HCT116 (cell line): ENCODE measurements at regions not wholly inside any gene's neighbourhood (a gene's known extent, or its start where the extent isn't known, plus 50 kb on each side); places are given as distances from the start of the nearest gene placed in this dataset.
"Not testable (repeated sequence)": the region's sequence is repeated elsewhere in the genome, so short reads cannot be mapped to it uniquely, and the experiment has no call there.

Experiments
- ATAC-seq: fragments of 200-7000 bp; cut with Tn5 transposase; 2 replicates; pipeline ENCODE4 v1.9.1; 2020; ENCODE audit warnings: mild to moderate bottlenecking, moderate library complexity
- BruUV-seq: library from RNA; stranded (reverse); fragments of 400-500 nt; replicated peaks from 2 replicates; lab custom pipeline; 2021; lab: Mats Ljungman, UMichigan
- CTCF ChIA-PET: fragments of 300-600 bp; sonication (Branson Sonifier 250); formaldehyde crosslinking; loops from one replicate; lab custom pipeline; 2021; ENCODE audit warnings: antibody characterized with exemption; lab: Charles Lee
- POLR2A ChIA-PET: fragments of 300-600, 350-600 bp; sonication (Branson Sonifier 250); formaldehyde crosslinking; loops from one replicate; lab custom pipeline; 2021; ENCODE audit warnings: antibody characterized with exemption; lab: Charles Lee
- RAD21 ChIA-PET, 2 experiments: fragments of 300-600 bp; sonication (Branson Sonifier 250); formaldehyde crosslinking; loops; one replicate each; lab custom pipeline; 2023; ENCODE audit warnings: low total read pairs in 2 of 2; ENCODE audit not compliant: uncharacterized antibody in 2 of 2, unreplicated experiment in 2 of 2, low non-redundant PET in 1 of 2; lab: Charles Lee
- DNase-seq: peaks from one replicate; pipeline ENCODE4 v3.0.0-alpha.2; 2010; ENCODE audit warnings: low read depth, low spot score
- H2AFZ ChIP-seq: fragments of 200-600 bp; shearing (Covaris generic), sonication (generic); 2 replicates; pipeline ENCODE4 v1.6.1; 2017; ENCODE audit warnings: low read depth, mixed run types, mixed read lengths, antibody characterized with exemption, low read length; ENCODE audit not compliant: poor library complexity, severe bottlenecking
- H3K27ac ChIP-seq: 2 replicates; pipeline ENCODE4 v1.5.1; 2012; ENCODE audit warnings: low read depth, low read length
- H3K27me3 ChIP-seq: fragments of 200-600 bp; sonication (generic); 2 replicates; pipeline ENCODE4 v1.6.1; 2016; ENCODE audit warnings: mixed run types, low read length, mixed read lengths; ENCODE audit not compliant: insufficient read depth
- H3K36me3 ChIP-seq, 2 experiments: fragments of 200-500 bp in 1 of 2; fragments of 200-600 bp in 1 of 2; sonication (Bioruptor generic) in 1 of 2; sonication (generic) in 1 of 2; 2 replicates each; pipeline versions ENCODE4 v1.5.1 to v1.6.1; 2014 to 2016; ENCODE audit warnings: low read length in 2 of 2, inconsistent platforms in 1 of 2, mixed read lengths in 1 of 2, mixed run types in 1 of 2; ENCODE audit not compliant: insufficient read depth in 2 of 2, control insufficient read depth in 1 of 2
- H3K4me1 ChIP-seq, 2 experiments: fragments of 200-600 bp in 1 of 2; sonication (generic) in 1 of 2; 2 replicates each; pipeline versions ENCODE4 v1.5.1 to v1.6.1; 2012 to 2017; ENCODE audit warnings: low read length in 2 of 2, inconsistent platforms in 1 of 2, mild to moderate bottlenecking in 1 of 2, mixed read lengths in 1 of 2, mixed run types in 1 of 2, moderate library complexity in 1 of 2; ENCODE audit not compliant: insufficient read depth in 2 of 2, control insufficient read depth in 1 of 2
- H3K4me2 ChIP-seq: fragments of 200-600 bp; sonication (generic); 2 replicates; pipeline ENCODE4 v1.6.1; 2017; ENCODE audit warnings: mixed run types, low read length, mixed read lengths
- H3K4me3 ChIP-seq, 2 experiments: fragments of 200-600 bp in 1 of 2; sonication (generic) in 1 of 2; replicated peaks in 1 of 2; 2 replicates each; pipeline ENCODE4 v1.5.1; 2011 to 2016; ENCODE audit warnings: low read length in 2 of 2, control low read depth in 1 of 2, low read depth in 1 of 2, mild to moderate bottlenecking in 1 of 2, mixed read lengths in 1 of 2, mixed run types in 1 of 2
- H3K79me2 ChIP-seq: fragments of 200-600 bp; sonication (generic); 2 replicates; pipeline ENCODE4 v1.6.1; 2017; ENCODE audit warnings: mild to moderate bottlenecking, mixed run types, low read length, moderate library complexity, mixed read lengths; ENCODE audit not compliant: insufficient read depth
- H3K9ac ChIP-seq: fragments of 200-600 bp; sonication (generic); 2 replicates; pipeline ENCODE4 v1.6.1; 2016; ENCODE audit warnings: low read length, mixed read lengths
- H3K9me2 ChIP-seq: fragments of 200-600 bp; sonication (generic), shearing (Covaris generic); 2 replicates; pipeline ENCODE4 v1.6.1; 2017; ENCODE audit warnings: mixed run types, mild to moderate bottlenecking, moderate library complexity; ENCODE audit not compliant: insufficient read depth
- H3K9me3 ChIP-seq, 2 experiments: fragments of 200-500 bp in 1 of 2; fragments of 200-600 bp in 1 of 2; sonication (Bioruptor generic) in 1 of 2; sonication (generic) in 1 of 2; 2 replicates each; pipeline ENCODE4 v1.6.1; 2014 to 2017; ENCODE audit warnings: low read length in 2 of 2, mixed read lengths in 2 of 2, inconsistent platforms in 1 of 2, low read depth in 1 of 2, mild to moderate bottlenecking in 1 of 2, mixed run types in 1 of 2, moderate library complexity in 1 of 2; ENCODE audit not compliant: control insufficient read depth in 1 of 2, insufficient read depth in 1 of 2
- H4K20me1 ChIP-seq: fragments of 200-600 bp; sonication (generic), shearing (Covaris generic); 2 replicates; pipeline ENCODE4 v1.6.1; 2017; ENCODE audit warnings: mixed run types, mild to moderate bottlenecking, moderate library complexity; ENCODE audit not compliant: insufficient read depth
- CBX3 ChIP-seq: IDR thresholded peaks from 2 replicates; pipeline ENCODE4 v1.6.1; 2012; ENCODE audit warnings: low read depth
- CEBPB ChIP-seq: IDR thresholded peaks from 2 replicates; pipeline ENCODE4 v1.6.1; 2012; ENCODE audit warnings: low read depth
- EZH2 ChIP-seq: fragments of 200-600 bp; sonication (generic); IDR thresholded peaks from 2 replicates; pipeline ENCODE4 v1.6.1; 2017; ENCODE audit warnings: antibody characterized with exemption, mixed run types
- JUND ChIP-seq: IDR thresholded peaks from 2 replicates; pipeline ENCODE4 v1.6.1; 2012
- POLR2AphosphoS5 ChIP-seq: IDR thresholded peaks from 2 replicates; pipeline ENCODE4 v1.6.1; 2011; ENCODE audit warnings: mild to moderate bottlenecking, low read depth, low read length, moderate library complexity
- YY1 ChIP-seq: IDR thresholded peaks from 2 replicates; pipeline ENCODE4 v1.6.1; 2011; ENCODE audit warnings: low read length, low read depth, moderate library complexity, mild to moderate bottlenecking; ENCODE audit not compliant: insufficient replicate concordance; ENCODE audit errors: extremely low read depth
- ZFX ChIP-seq: fragments of 450-650 bp; IDR thresholded peaks from 2 replicates; pipeline ENCODE4 v1.6.1; 2017
- intact Hi-C: fragments of 100-400 bp; cut with micrococcal nuclease; formaldehyde crosslinking; loops from 2 replicates; pipeline ENCODE4 v1.10.0; 2022
- TF ChIP-seq, protein P1 (sequence below), 3 experiments: fragments of 200-600 bp in 1 of 3; sonication (generic) in 1 of 3; IDR thresholded peaks in 2 of 3; conservative IDR thresholded peaks in 1 of 3; 2 replicates each; pipeline ENCODE4 v1.5.1; 2012 to 2017; ENCODE audit warnings: low read depth in 2 of 3, low read length in 2 of 3, antibody characterized with exemption in 1 of 3, borderline replicate concordance in 1 of 3, control low read depth in 1 of 3, mild to moderate bottlenecking in 1 of 3, mixed read lengths in 1 of 3, mixed run types in 1 of 3, moderate library complexity in 1 of 3; ENCODE audit not compliant: insufficient read depth in 1 of 3
- TF ChIP-seq, protein P2 (sequence below): IDR thresholded peaks from 2 replicates; pipeline ENCODE4 v1.6.1; 2012
- TF ChIP-seq, protein P3 (sequence below): IDR thresholded peaks from 2 replicates; pipeline ENCODE4 v1.6.1; 2012

DNA sequence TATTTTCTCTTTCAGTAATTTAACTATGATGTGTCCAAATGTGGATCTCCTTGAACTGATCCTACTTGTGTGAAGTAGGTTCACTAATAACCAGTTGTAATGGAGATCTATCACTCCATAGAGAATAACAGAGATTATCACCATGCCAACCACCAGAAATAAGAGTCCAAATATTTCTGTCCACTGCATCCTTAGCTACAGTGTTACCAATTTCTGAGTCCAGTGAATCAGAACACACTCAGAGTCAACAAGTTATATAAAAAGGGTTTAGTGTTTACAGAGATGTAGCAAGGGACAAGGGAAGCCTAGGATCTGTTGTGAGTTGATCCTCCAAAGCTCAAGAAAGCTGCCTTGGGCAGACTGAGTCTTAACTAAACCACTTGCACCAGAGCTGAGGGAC lies 882.8 kb downstream of the TBC1D32 start (continued):
- TF ChIP-seq YY1 (no peak), EZH2 (no peak), JUND (no peak)
- TF ChIP-seq, protein P1, sequence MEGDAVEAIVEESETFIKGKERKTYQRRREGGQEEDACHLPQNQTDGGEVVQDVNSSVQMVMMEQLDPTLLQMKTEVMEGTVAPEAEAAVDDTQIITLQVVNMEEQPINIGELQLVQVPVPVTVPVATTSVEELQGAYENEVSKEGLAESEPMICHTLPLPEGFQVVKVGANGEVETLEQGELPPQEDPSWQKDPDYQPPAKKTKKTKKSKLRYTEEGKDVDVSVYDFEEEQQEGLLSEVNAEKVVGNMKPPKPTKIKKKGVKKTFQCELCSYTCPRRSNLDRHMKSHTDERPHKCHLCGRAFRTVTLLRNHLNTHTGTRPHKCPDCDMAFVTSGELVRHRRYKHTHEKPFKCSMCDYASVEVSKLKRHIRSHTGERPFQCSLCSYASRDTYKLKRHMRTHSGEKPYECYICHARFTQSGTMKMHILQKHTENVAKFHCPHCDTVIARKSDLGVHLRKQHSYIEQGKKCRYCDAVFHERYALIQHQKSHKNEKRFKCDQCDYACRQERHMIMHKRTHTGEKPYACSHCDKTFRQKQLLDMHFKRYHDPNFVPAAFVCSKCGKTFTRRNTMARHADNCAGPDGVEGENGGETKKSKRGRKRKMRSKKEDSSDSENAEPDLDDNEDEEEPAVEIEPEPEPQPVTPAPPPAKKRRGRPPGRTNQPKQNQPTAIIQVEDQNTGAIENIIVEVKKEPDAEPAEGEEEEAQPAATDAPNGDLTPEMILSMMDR (IDR thresholded peaks at IDR 0.05 in 2 of 3, conservative IDR thresholded peaks at IDR 0.05 in 1 of 3; ENCODE audit: borderline replicate concordance in 1 of 3, insufficient read depth in 1 of 3, low read depth in 2 of 3, low read length in 2 of 3): no peak

DNA sequence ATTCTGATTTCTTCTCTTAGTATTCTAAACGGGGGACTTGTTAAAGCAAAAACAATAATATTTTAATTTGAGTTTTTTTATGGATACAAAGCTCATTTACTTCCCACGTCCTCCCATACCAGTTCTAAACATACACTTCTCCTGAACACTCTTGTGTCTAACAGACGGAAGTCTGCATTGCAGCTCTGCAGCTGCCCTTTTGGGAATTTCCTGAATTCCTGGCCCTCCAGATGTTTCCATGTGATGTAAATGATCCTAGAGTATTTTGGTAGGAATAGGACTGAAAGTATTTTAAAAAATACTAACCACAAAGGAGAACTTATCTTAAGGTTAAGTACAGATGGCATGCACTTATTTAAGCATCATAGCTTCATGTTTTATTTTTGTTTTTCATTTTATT lies 886.7 kb downstream of the TBC1D32 start:
- ChIA-PET CTCF (no interaction called here), POLR2A (no interaction called here), RAD21 (no interaction called here)
- intact Hi-C loops: no loop called here
- no peak for ATAC-seq
- Histone ChIP-seq H3K4me2 (no peak overlapping the region), H3K4me3 (no peak overlapping the region), H3K79me2 (no peaks in the 10 kb centered on the region)
- TF ChIP-seq ZFX (no peak), EZH2 (no peak), CEBPB (no peak), POLR2AphosphoS5 (no peak), CBX3 (no peak)
- TF ChIP-seq, protein P1 (IDR thresholded peaks at IDR 0.05 in 2 of 3, conservative IDR thresholded peaks at IDR 0.05 in 1 of 3; ENCODE audit: borderline replicate concordance in 1 of 3, insufficient read depth in 1 of 3, low read depth in 2 of 3, low read length in 2 of 3): no peak
- TF ChIP-seq, protein P2, sequence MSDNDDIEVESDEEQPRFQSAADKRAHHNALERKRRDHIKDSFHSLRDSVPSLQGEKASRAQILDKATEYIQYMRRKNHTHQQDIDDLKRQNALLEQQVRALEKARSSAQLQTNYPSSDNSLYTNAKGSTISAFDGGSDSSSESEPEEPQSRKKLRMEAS: no peak
- TF ChIP-seq, protein P3, sequence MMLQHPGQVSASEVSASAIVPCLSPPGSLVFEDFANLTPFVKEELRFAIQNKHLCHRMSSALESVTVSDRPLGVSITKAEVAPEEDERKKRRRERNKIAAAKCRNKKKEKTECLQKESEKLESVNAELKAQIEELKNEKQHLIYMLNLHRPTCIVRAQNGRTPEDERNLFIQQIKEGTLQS: no peak
- TF ChIP-seq, all 23 proteins: peak for 0
- H2AFZ ChIP-seq: no peak overlapping the region
- no peaks in the 10 kb centered on the region for H3K4me1 ChIP-seq
- H3K36me3 ChIP-seq: no peaks in the 10 kb centered on the region
- no peaks in the 10 kb centered on the region for H4K20me1 ChIP-seq
- H3K9me2 ChIP-seq: no peaks in the 10 kb centered on the region
- H3K27ac ChIP-seq: no peak overlapping the region
- H3K9ac ChIP-seq: no peak overlapping the region
- no peaks in the 10 kb centered on the region for H3K27me3 ChIP-seq
- no peak for DNase-seq
- H3K9me3 ChIP-seq: no peaks in the 10 kb centered on the region
- no TSS peak for BruUV-seq

DNA sequence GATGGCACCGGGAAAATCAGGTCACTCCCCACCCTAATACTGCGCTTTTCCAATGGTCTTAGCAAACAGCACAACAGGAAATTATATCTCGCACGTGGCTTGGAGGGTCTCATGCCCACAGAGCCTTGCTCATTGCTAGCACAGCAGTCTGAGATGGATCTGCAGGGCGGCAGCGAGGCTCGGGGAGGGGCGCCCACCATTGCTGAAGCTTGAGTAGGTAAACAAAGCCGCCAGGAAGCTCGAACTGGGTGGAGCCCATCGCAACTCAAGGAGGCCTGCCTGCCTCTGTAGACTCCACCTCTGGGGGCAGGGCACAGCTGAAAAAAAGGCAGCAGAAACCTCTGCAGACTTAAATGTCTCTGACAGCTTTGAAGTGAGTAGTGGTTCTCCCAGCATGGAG lies 901.4 kb downstream of the TBC1D32 start:
- H3K4me2 ChIP-seq, H3K4me3 ChIP-seq, CTCF ChIA-PET, H3K27ac ChIP-seq, BruUV-seq, DNase-seq, H2AFZ ChIP-seq, ATAC-seq, intact Hi-C loops, H3K27me3 ChIP-seq, H4K20me1 ChIP-seq, H3K9me2 ChIP-seq, H3K9ac ChIP-seq, H3K4me1 ChIP-seq, RAD21 ChIA-PET, H3K9me3 ChIP-seq, POLR2A ChIA-PET, H3K36me3 ChIP-seq, H3K79me2 ChIP-seq: not testable (repeated sequence)
